Ishikawa (cell line): ENCODE measurements at regions not wholly inside any gene's neighbourhood (a gene's known extent, or its start where the extent isn't known, plus 50 kb on each side); places are given as distances from the start of the nearest gene placed in this dataset.

Source experiments
- CEBPB ChIP-seq: IDR thresholded peaks from 2 replicates; pipeline ENCODE4 v1.6.1; 2012
- CREB1 ChIP-seq: IDR thresholded peaks from 2 replicates; pipeline ENCODE4 v1.6.1; 2012; ENCODE audit warnings: low read depth
- EGR1 ChIP-seq: IDR thresholded peaks from 2 replicates; pipeline ENCODE4 v1.6.1; 2012
- EP300 ChIP-seq: IDR thresholded peaks from 2 replicates; pipeline ENCODE4 v1.6.1; 2012; ENCODE audit warnings: borderline replicate concordance
- FOXM1 ChIP-seq: IDR thresholded peaks from 2 replicates; pipeline ENCODE4 v1.6.1; 2012; ENCODE audit warnings: low read depth, borderline replicate concordance
- NFIC ChIP-seq: IDR thresholded peaks from 2 replicates; pipeline ENCODE4 v1.6.1; 2012
- RAD21 ChIP-seq: IDR thresholded peaks from 2 replicates; pipeline ENCODE4 v1.6.1; 2012; ENCODE audit warnings: low read depth
- TAF1 ChIP-seq: IDR thresholded peaks from 2 replicates; pipeline ENCODE4 v1.6.1; 2012; ENCODE audit warnings: low read depth, mild to moderate bottlenecking
- TCF12 ChIP-seq: IDR thresholded peaks from 2 replicates; pipeline ENCODE4 v1.6.1; 2012; ENCODE audit warnings: low read depth
- TEAD4 ChIP-seq: IDR thresholded peaks from 2 replicates; pipeline ENCODE4 v1.6.1; 2012
- USF1 ChIP-seq: IDR thresholded peaks from 2 replicates; pipeline ENCODE4 v1.6.1; 2012
- YY1 ChIP-seq: IDR thresholded peaks from 2 replicates; pipeline ENCODE4 v1.6.1; 2012; ENCODE audit warnings: low read depth
- ZBTB7A ChIP-seq: IDR thresholded peaks from 2 replicates; pipeline ENCODE4 v1.6.1; 2012; ENCODE audit warnings: low read depth
- TF ChIP-seq, protein P1 (sequence below): IDR thresholded peaks from 2 replicates; pipeline ENCODE4 v1.6.1; 2012; ENCODE audit warnings: low read depth, mild to moderate bottlenecking
- TF ChIP-seq, protein P2 (sequence below): IDR thresholded peaks from 2 replicates; pipeline ENCODE4 v1.6.1; 2012

DNA sequence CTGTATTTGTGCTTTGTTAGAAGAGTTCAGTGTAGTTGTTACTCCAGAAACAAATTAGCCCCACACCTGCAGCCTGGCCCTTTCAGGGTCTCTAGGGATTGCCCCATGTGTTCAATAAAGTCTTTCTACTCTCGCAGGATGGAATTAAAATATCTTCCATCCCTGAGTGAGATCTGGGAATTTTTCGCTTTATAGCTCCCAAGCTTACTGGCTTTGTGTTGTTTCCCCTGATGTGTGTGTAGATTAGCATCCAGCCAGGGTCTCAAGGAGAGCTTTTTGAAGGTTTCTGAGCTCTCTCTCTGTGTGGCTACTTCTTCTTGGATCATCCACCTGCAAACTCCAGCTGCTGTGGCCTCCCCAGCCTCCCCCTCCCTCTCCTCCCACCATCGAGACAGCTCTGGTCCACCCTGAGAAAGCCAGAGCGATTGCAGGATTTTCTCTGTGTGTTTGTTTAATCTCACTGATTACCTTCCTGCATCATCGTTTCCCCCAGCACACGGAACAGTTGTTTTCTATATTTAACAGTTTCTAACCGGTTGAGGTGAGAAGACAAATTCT lies 553.5 kb downstream of the TBC1D22A start:
- TF ChIP-seq FOXM1: no peak
- TF ChIP-seq YY1: no peak
- TF ChIP-seq EP300: no peak
- no peak for TF ChIP-seq TEAD4
- no peak for TF ChIP-seq EGR1
- no peak for TF ChIP-seq CEBPB
- TF ChIP-seq ZBTB7A: no peak
- TF ChIP-seq, protein P1, sequence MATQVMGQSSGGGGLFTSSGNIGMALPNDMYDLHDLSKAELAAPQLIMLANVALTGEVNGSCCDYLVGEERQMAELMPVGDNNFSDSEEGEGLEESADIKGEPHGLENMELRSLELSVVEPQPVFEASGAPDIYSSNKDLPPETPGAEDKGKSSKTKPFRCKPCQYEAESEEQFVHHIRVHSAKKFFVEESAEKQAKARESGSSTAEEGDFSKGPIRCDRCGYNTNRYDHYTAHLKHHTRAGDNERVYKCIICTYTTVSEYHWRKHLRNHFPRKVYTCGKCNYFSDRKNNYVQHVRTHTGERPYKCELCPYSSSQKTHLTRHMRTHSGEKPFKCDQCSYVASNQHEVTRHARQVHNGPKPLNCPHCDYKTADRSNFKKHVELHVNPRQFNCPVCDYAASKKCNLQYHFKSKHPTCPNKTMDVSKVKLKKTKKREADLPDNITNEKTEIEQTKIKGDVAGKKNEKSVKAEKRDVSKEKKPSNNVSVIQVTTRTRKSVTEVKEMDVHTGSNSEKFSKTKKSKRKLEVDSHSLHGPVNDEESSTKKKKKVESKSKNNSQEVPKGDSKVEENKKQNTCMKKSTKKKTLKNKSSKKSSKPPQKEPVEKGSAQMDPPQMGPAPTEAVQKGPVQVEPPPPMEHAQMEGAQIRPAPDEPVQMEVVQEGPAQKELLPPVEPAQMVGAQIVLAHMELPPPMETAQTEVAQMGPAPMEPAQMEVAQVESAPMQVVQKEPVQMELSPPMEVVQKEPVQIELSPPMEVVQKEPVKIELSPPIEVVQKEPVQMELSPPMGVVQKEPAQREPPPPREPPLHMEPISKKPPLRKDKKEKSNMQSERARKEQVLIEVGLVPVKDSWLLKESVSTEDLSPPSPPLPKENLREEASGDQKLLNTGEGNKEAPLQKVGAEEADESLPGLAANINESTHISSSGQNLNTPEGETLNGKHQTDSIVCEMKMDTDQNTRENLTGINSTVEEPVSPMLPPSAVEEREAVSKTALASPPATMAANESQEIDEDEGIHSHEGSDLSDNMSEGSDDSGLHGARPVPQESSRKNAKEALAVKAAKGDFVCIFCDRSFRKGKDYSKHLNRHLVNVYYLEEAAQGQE: no peak

DNA sequence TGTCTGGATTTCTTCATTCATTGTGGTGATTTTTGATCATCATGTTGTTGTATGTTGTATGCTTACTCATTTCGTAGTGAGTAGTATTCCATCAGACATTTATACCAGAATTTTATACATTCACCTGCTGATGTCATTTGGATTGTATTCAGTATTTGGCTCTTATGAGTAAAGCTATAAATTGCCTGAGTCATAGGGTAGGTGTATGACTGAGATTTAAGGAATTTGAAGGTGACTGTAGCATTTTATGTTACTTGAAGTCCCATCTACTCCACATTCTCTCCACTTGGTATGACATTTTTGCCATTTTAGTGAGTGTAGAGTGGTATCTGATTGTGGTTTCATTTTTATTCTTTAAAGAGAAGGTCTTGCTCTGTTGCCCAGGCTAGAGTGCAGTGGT lies 548.2 kb downstream of the TBC1D22A start:
- TF ChIP-seq YY1: no peak
- no peak for TF ChIP-seq TCF12
- TF ChIP-seq USF1: no peak
- TF ChIP-seq, protein P1: no peak
- no peak for TF ChIP-seq FOXM1
- TF ChIP-seq NFIC: no peak
- no peak for TF ChIP-seq EGR1
- no peak for TF ChIP-seq TAF1
- TF ChIP-seq, protein P2, sequence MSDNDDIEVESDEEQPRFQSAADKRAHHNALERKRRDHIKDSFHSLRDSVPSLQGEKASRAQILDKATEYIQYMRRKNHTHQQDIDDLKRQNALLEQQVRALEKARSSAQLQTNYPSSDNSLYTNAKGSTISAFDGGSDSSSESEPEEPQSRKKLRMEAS: no peak
- TF ChIP-seq CREB1: no peak
- TF ChIP-seq EP300: no peak
- TF ChIP-seq ZBTB7A: no peak
- no peak for TF ChIP-seq RAD21
- TF ChIP-seq CEBPB: no peak
- TF ChIP-seq TEAD4: no peak

GRCh38 chr22:47309946-47310345 lies 547.5 kb downstream of the TBC1D22A start:
- TF ChIP-seq RAD21: no peak
- no peak for TF ChIP-seq EP300
- TF ChIP-seq TEAD4: no peak

- no peak for TF ChIP-seq CREB1
- no peak for TF ChIP-seq EGR1
- TF ChIP-seq, protein P1: no peak
- TF ChIP-seq TEAD4: no peak
- no peak for TF ChIP-seq TAF1
- TF ChIP-seq FOXM1: no peak
- TF ChIP-seq EP300: no peak
Observed at GRCh38 chr22:47309476-47309875, 547.0 kb downstream of the TBC1D22A start.

DNA sequence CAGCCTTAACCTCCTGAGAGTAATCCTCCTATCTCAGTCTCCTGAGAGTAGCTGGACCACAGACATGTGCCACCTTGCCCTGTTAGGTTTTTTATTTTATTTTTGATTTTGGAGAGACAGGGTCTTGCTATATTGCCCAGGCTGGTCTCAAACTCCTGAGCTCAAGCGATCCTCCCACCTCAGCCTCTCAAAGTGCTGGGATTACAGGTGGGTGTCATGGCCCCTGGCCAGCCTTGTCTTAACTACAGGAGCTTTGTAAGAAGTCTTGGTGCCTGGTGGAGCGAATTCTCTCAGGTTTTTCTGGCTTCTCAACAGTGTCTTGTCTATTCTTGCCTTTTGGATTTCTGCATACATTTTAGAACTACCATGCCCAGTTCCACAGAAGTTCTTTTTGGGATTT lies 546.4 kb downstream of the TBC1D22A start:
- TF ChIP-seq RAD21: no peak
- TF ChIP-seq CREB1: no peak
- TF ChIP-seq TCF12: no peak
- TF ChIP-seq TAF1: no peak
- TF ChIP-seq, protein P2: no peak
- no peak for TF ChIP-seq EGR1

DNA sequence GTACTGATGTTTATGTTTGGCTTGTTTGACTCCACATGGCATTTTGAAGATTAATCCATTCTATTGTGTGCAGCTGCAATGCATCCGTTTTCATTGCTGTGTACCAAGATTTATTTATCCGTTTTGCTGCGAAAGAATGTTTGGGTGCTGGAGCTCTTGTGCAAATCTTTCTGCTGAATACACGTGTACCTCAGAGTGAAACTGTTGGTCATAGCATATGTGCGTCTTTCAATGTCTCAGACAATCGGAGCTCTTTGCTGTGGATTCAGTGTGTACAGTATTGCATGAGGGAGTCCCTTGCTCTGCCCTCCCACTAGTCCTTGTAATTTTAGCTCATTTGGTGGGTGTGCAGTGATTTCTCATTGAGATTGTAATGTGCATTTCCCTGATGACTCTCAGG lies 545.4 kb downstream of the TBC1D22A start:
- TF ChIP-seq ZBTB7A (no peak), TEAD4 (no peak), NFIC (no peak), EGR1 (no peak), CEBPB (no peak), YY1 (no peak), TAF1 (no peak), RAD21 (no peak), CREB1 (no peak), FOXM1 (no peak), EP300 (no peak), USF1 (no peak), TCF12 (no peak)
- TF ChIP-seq, protein P2: no peak
- TF ChIP-seq, protein P1: no peak
